HPDE6-E6E7 (cell line): ENCODE measurements at regions not wholly inside any gene's neighbourhood (a gene's known extent, or its start where the extent isn't known, plus 50 kb on each side); places are given as distances from the start of the nearest gene placed in this dataset.
A peak's percentile ranks its signal among the peaks of the same experiment; 100 is the strongest.

Source experiments
- DNase-seq: peaks from one replicate; pipeline ENCODE4 v3.0.0; 2011; ENCODE audit warnings: missing footprints; ENCODE audit errors: extremely low spot score

- DNase-seq: no peak
These were observed 186.2 kb upstream of the CST7 start for GRCh38 chr20:24762791-24763350.

GRCh38 chr20:24763386-24764026, 185.6 kb upstream of the CST7 start:
- no peak for DNase-seq

DNA sequence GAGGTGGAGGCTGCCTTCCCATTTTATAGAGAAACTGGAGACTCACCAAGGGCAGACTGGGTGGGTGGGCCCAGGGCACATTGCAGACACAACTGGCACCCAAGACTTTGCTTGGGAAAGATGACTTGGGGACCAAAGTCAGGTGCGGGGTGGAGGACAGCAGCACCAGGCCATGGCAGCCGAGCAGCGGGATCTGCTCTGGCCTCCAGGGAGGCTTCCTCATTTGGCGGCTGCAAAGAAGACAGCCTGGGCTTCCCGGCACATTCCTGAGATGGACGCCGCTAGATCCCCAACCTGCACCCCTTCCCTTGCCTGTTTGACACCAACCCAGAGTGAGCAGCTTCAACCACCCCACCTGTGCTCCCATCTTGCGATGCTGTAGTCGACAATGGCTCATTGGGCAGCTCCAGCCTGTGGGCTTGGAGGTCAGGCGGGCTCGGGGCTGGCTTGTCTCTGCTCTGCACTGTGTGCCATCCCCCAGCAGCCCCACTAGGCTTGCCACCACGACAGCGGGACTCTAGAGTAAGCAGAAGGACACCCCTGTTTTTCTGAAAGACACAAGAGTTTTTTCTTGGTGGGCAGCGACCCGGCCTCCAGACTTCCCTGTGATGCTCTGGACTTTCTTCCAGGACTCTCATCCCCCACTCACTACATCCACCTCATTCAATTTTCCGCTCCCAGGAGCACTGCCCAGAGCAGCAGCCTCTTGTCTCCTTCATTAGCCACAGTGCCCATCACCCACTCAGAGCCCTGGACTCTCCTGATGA, 184.9 kb upstream of the CST7 start:
- no peak for DNase-seq

DNA sequence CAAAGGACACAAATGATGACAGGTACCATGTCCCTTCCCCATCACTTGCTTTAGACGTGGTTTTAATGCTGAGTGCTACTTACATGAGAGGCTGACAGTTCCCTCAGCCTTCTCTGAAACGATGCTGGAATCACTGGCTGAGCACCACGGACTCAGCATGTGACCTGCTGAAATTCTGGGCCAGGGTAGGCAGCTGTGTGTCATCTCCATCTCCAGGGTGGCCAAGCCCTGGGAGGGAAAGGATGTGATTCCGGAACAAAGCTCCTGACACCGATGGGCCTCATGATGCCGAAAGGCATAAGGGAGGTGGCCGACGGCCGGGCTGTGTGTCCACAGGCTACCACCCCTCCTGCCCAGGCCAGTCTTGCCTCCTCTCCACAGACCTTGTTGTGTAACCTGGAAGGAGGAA, 184.3 kb upstream of the CST7 start:
- no peak for DNase-seq

- DNase-seq: no peak
These were observed 183.5 kb upstream of the CST7 start for GRCh38 chr20:24765316-24766142.

- no peak for DNase-seq
These were observed 182.9 kb upstream of the CST7 start for GRCh38 chr20:24766143-24766527.

GRCh38 chr20:24766826-24767622, 182.0 kb upstream of the CST7 start:
- DNase-seq: no peak

- no peak for DNase-seq
These were observed 181.4 kb upstream of the CST7 start for GRCh38 chr20:24767623-24768100.

GRCh38 chr20:24768201-24768636, 180.8 kb upstream of the CST7 start:
- DNase-seq: no peak

- DNase-seq: no peak
These were observed 180.1 kb upstream of the CST7 start for GRCh38 chr20:24768713-24769601.

- no peak for DNase-seq
These were observed 179.0 kb upstream of the CST7 start for GRCh38 chr20:24769878-24770627.

DNA sequence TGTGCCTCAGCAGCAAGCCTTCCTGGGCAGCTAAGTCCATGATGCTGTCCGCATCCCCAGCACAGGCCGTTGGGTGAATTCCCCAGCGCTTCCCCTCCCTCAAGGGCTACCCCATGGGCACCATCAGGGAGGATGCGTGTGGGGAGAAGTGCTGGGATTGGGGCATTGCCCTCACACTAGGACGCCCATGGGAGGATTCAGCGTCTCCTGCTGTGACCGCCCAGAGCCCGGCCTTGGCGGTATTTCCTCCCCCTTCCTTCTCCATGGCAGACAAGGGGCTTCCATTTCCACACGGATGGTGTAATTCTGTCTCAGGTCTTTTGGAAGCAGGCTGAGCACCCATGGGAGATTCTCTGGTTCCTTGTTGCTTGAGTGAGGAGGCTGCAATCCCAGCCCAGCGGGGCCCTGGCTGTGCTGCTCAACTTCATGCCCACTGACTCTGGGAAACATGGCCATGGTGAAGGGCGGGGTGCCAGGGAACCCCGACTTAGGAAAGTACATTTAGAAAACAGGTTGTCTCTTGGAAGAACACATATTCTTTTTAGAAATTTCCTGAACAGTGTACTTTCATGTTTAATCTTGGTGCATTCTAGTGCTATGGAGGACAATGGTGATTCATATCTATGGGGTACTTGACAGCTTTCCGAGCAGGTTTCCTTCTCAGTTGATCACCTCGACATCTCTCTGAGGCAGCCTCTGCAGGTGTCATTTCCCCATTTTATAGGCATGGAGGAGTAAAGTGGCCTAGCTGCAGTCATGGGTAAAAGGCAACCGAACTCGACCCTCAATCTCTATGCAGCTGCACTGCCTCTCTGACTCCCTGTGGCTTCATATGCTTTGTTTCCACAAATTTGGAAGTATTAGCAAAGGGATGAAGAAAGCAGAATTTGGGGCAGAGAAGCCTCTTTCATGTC, 178.2 kb upstream of the CST7 start:
- no peak for DNase-seq

GRCh38 chr20:24771542-24772061, 177.5 kb upstream of the CST7 start:
- no peak for DNase-seq

DNA sequence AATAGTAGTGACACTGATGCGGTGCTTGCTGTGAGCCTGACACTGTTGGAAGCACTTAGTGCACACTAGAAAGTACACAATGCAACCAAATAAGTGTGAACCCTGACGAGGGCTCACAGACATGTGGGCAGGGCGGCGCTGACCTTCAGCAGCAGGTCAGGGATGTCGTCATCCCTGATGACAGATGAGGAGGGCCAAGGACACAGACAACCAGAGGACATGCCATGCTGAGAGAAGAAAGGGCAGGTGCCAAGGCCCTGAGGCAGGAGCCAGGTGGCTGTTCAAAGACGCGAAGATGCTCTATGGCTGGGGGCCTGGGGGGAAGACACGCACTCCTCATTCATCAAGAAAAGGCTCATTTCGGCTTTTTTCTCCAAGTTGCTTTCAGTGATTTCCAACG, 176.4 kb upstream of the CST7 start:
- no peak for DNase-seq

DNA sequence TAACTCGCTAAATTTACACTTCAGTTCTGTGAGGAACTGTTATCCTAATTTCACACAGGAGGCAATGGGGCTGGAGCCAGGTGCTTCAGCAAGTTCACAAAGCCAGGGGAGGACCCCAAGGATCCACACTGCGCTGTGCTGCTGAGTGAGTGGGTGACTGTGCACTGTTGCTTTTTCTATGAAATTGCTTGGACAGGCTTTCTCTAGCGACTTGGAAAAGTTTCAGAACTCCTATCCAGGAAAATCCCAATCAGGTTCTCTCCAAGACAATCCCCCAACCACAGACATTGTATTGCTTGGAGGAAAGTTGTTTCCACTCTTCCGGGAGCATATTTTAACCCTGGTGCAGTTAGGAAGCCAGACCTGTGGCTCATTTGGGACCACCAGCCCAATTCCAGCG, 175.9 kb upstream of the CST7 start:
- DNase-seq: no peak

DNA sequence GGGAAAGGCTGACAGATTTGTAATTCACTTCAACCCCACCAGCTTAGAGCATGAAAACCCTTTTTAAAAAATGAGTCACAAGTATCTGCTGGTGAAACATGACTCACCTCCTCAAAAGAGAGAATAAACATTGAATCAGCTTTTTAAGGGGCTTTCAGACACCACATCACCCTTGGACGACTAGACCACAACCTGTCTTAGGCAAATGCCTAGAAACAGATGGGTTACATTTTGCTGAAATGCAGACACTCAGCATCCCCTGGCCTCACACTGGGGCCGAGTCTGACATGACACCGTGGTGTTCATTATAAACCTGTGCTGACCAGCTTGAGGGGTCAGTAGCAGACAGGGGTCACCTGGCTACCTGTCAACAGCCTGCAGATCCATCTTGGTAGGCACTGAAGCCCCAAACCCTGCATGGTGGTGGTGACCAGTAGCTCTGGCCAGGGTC, 175.3 kb upstream of the CST7 start:
- peak; percentile 40 for DNase-seq

DNA sequence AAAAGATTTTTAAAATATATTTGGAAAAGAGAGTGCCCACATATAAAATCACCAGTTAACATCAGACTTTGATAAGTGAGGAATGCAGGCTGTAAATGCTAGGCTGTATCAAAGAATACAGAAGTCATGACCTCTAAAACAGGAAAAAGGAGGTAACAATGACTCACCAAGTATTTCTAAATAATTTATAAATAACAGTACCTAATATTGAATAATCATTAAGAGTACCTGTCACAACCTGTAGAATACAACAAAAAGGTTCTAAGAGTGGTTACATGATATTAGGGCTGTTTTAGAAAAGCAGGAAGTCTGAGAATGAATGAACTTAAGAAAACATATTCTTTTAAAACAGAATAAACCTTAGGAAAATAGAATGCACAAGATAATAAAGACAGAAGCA, 173.1 kb upstream of the CST7 start:
- no peak for DNase-seq

- no peak for DNase-seq
These were observed 172.3 kb upstream of the CST7 start for GRCh38 chr20:24776755-24777271.
